Breast epithelium (tissue), 3 donors: ENCODE measurements at regions not wholly inside any gene's neighbourhood (a gene's known extent, or its start where the extent isn't known, plus 50 kb on each side); places are given as distances from the start of the nearest gene placed in this dataset.

Source experiments
- CTCF ChIP-seq, 3 donors: fragments of 450-650 bp; IDR thresholded peaks; one replicate each; pipeline ENCODE4 v1.5.1; 2016 to 2017; ENCODE audit warnings: antibody characterized with exemption in 3 of 3, mild to moderate bottlenecking in 3 of 3, moderate library complexity in 3 of 3
- POLR2A ChIP-seq: fragments of 450-650 bp; IDR thresholded peaks from one replicate; pipeline ENCODE4 v1.6.1; 2016; ENCODE audit warnings: antibody characterized with exemption, mild to moderate bottlenecking, moderate library complexity

GRCh38 chr5:68456756-68457217 lies 241.2 kb downstream of the PIK3R1 start:
- TF ChIP-seq CTCF (IDR thresholded peaks at IDR 0.05) (no peak), POLR2A (no peak)
